NT2/D1 (cell line): ENCODE measurements at regions not wholly inside any gene's neighbourhood (a gene's known extent, or its start where the extent isn't known, plus 50 kb on each side); places are given as distances from the start of the nearest gene placed in this dataset.

Experiments
- SUZ12 ChIP-seq: IDR thresholded peaks from 2 replicates; pipeline ENCODE4 v1.6.1; 2011; ENCODE audit not compliant: insufficient read length, insufficient read depth; ENCODE audit errors: extremely low read depth
- YY1 ChIP-seq: IDR thresholded peaks from 2 replicates; pipeline ENCODE4 v1.6.1; 2011; ENCODE audit not compliant: insufficient read length, insufficient read depth
- ZNF274 ChIP-seq: IDR thresholded peaks from 2 replicates; pipeline ENCODE4 v1.6.1; 2011; ENCODE audit warnings: mild to moderate bottlenecking, low read depth, low read length

DNA sequence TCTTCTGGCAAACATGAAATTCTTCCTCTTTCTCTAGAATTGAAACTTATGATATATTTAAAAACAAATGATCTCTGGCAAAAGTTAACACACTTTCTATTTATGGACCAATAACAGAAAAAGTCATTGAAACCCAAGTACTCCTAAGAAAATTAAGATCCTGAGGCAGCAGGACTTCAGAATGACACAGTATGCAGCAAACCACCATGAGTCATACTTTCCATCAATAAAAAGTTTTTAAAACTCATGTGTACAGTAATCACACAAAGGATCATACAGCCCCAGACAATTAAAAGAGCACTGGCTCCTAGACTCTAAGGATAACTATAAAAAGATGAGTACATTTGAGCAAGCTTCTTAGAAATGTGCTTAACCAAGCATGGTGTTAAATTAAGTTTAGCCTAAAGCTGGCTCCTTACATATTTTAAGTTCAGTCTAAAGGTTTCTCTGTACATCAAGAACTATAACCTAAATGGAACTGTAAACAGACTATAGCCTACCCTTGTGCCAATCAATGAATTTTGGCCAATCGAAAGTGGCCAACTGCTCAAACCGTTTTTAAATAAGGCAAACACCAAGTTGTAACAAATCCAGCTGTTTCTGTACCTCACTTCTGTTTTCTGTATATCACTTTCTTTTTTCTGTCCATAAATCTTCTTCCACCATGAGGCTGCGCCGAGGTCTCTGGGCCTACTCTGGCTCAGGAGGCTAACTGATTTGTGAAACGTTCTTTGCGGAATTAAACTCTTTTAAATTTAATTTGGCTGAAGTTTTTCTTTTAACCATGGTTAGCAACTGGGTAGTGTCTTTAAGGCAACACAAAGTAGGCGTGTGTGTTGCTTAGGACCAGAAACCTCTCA, 232.1 kb upstream of the PIK3R1 start:
- TF ChIP-seq SUZ12 (no peak), ZNF274 (no peak), YY1 (no peak)
